ENCODE measurements at regions not wholly inside any gene's neighbourhood (a gene's known extent, or its start where the extent isn't known, plus 50 kb on each side); places are given as distances from the start of the nearest gene placed in this dataset.
"Not testable (repeated sequence)": the region's sequence is repeated elsewhere in the genome, so short reads cannot be mapped to it uniquely, and the experiment has no call there.

- no peak for FAIRE-seq
These were observed 584.0 kb upstream of the ZNF385D start for GRCh38 chr3:22334996-22335395.

- no peak for FAIRE-seq
These were observed 598.3 kb upstream of the ZNF385D start for GRCh38 chr3:22349215-22349851.

DNA sequence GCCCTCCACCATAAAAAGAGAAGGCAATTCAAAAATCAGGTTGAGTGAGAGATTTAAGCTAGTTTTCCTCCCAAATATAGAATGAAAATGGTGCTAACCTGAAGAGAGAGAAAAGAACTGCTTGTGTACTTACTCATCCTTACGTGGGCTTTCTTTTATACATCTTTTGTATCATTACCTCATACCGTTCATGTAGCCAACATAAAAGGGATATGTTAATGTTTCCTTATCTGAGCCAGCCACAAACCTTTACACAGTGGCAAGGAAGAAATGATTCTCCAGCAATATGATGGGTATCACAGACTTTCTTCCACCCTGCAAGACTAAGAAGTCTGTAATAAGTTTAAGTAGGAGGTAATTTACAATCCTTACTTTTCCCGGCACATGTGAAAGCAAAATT, 600.8 kb upstream of the ZNF385D start:
- no peak for FAIRE-seq

DNA sequence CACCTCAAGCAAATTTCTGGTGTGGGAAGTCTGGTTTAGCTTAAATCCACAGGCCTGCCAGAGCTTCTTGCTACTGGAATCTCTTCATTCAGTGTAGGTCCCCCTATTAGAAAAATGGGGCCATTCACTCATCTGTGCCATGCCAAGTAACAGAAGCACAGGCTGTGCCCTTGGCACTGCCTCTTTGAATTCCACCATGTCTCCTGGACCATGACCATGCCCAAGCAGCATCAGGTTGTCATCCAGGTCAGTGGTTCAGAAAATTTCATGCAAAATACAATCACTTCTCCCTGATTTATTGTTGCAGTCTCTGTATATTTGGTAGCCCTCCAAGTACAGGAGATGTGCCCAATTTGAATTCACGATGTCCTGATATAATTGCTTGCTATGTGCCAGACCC, 602.1 kb upstream of the ZNF385D start:
- no peak for FAIRE-seq

GRCh38 chr3:22358334-22358733, 607.3 kb upstream of the ZNF385D start:
- FAIRE-seq = no peak

DNA sequence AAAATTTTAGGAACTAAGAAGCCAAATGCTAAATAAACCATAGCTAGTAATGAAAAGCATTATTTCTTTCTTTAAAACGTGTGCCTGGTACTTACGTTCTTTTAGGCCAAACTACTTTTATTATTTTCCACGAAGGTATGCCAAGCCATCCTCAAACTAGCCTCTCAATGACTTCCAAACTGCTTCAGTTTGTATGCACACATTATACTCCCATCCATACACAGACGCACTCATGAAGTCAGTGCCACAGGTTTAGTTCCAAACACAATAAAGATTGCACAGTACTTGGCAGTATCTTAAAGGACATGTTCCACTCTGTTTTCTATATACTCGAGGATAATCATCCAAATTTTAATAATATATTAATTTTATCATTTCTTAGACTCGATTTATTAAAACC, 609.2 kb upstream of the ZNF385D start:
- no peak for FAIRE-seq

GRCh38 chr3:22360970-22361369, 610.0 kb upstream of the ZNF385D start:
- FAIRE-seq = no peak

DNA sequence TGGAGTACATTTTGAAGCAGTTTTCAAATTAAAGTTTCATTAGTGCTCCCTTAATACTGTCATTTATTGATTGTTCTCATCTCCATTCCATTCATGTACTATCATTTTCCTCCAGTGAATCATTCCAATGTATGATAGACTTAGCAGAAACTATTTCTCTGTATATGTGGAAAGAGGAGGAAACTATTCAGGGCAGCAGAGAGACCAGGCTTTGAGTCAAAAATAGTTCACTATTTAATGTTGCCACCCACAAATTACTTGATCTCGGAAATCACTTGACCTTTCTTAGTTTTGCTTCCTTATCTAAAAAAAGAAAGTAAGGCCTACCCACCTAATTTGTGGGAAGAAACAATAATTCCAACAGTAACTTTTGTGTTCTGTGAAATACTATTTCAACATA, 610.5 kb upstream of the ZNF385D start:
- FAIRE-seq = no peak

DNA sequence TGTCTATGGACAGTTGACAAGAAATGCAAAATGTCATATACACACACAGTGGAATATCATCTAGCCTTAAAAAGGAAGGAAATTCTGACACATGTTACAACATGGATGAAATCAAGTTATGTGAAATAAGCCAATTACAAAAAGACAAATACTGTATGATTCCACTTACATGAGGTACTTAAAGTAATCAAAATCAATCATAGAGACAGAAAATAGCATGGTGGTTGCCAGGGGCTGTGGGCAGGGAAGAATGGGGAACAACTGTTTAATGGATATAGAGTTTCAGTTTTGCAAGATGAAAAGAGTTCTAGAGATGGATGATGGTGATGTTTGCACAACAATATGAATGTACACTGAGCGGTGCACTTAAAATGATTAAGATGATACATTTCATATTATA, 613.8 kb upstream of the ZNF385D start:
- FAIRE-seq = no peak

GRCh38 chr3:22366781-22367180, 615.8 kb upstream of the ZNF385D start:
- FAIRE-seq = no peak

- no peak for FAIRE-seq
These were observed 620.0 kb upstream of the ZNF385D start for GRCh38 chr3:22371036-22371435.

DNA sequence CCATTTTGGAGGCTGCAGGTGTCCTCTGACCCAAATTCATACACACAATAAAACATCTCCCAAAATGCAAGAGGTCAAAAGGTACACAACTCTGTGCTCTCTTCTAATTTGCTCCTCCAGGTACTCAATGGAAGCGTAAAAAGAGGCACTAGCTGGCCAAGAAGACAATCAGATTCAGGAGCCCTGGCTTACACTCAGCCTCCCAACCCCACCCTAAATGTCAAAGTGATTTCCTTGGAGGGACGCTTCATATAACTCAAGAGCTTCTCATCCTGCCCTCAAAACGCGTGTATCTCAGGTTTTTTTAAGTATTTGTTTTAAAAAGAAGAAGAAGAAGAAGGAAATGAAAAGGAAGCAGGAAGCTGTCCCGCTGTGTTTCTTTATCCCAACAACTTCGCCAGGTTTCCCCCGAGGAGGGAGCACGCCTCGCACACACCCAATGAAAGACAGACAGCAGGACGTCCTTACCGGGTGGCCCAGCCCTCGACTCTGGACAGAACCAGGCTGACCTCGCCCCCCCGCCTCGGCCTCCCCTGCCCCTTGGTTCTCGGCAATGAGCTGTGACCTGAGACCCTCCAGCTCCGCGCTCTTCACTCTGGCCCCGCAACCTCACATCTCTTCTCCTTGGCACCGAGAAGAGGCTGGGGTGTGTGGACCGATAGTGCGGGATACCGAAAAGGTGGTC, 620.7 kb upstream of the ZNF385D start:
- no peak for FAIRE-seq

- FAIRE-seq = no peak
These were observed 621.5 kb upstream of the ZNF385D start for GRCh38 chr3:22372292-22373062.

DNA sequence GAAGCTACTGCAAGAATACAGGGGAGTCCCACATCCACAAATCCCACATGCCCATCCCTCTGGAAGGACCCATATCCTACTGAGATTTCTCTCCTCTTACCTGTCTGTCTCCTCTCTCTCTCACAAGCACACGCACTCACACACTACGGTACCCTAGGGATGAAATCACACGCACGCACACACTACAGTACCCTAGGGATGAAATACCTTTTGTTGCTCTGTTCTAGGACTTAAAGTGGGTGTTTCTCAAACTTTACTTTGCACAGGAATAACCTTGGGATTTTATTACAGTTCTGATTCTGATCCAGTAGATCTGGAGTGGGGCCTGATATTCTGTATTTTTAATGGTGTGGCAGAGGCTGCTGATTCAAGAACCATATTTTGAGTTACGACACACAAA, 622.2 kb upstream of the ZNF385D start:
- no peak for FAIRE-seq

GRCh38 chr3:22373827-22374226, 622.8 kb upstream of the ZNF385D start:
- FAIRE-seq = no peak

DNA sequence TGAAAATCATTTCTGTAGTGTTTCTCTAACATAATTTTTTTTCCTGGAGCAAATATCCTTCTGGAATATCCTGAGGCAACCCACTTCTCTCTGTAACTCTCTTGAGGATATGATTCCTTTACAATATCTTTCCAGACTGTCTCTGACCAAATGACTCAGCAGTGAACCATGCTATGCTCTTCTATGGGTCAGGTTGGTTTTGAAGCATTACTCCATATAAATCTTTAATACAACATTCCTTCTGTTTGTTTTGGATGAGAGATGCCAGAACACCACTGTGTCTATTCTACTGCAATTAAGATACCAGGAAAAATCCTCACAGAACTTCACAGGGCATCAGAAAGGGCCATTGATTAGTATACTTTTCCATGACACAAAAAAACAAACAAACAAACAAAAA, 626.4 kb upstream of the ZNF385D start:
- FAIRE-seq = no peak

DNA sequence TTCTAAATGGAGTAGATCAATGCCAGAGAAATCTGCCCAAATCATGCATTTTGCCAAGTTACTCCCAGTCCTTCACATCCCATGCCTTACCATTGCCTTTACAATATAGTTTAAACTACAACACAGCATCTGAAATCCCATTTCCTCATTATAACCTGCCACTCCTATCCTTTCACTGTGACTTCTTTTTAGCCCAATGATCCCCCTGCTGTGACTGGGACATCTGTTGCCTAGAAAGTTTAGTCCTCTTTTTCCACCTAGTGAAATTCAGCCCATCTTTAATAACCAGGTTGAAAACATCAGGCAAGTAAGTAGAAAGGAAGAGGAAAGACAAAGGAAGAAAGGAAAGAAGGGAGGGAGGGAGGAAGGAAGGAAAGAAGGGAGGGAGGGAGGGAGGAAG, 627.9 kb upstream of the ZNF385D start:
- no peak for FAIRE-seq

- no peak for FAIRE-seq
These were observed 629.2 kb upstream of the ZNF385D start for GRCh38 chr3:22380253-22380652.

DNA sequence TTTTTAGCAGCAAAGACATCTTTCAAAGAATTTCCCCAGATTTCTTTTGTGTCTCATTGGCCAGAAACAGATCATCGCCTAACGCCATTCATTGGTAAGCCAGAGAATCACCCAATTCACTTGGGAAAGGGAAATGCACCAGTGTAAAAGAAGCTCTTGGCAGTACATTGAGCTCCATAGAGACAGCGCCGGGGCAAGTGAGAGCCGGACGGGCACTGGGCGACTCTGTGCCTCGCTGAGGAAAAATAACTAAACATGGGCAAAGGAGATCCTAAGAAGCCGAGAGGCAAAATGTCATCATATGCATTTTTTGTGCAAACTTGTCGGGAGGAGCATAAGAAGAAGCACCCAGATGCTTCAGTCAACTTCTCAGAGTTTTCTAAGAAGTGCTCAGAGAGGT, 630.6 kb upstream of the ZNF385D start:
- FAIRE-seq = not testable (repeated sequence)

DNA sequence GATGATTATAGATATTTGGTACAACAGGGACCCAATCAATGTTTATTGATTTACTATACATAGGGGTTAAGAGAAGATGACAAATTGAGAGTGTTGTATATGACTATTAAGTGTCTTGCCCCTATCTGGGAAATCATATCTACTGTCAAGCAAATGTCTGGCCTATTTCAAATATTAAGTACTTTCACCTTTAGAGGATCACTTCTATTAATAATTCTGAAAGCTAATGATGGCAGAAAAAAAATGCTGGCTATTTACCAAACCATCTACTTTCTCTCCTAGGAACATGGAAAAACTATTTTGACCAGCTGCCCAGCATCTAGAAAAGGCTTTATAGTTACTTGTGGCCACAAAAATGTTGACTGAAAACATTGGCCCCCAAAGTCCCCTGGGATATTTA, 632.3 kb upstream of the ZNF385D start:
- FAIRE-seq = no peak

DNA sequence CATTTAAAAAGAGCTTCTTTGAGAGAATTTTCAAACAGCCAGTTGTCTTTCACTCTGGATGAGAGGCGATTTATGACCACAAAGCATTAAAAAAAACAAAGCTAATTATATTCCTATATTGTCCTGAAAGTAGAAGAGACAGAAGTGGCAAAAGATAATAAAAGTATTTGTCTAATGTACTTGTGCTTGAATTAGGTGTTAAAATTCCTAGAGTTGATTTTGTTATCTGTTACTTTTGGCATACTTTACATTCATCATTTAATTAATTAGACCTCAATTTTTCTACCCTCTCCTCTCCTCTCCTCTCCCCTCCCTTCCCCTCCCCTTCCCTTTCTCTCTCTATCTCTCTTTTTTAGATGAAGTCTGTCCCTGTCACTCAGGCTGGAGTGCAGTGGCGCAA, 635.1 kb upstream of the ZNF385D start:
- no peak for FAIRE-seq

DNA sequence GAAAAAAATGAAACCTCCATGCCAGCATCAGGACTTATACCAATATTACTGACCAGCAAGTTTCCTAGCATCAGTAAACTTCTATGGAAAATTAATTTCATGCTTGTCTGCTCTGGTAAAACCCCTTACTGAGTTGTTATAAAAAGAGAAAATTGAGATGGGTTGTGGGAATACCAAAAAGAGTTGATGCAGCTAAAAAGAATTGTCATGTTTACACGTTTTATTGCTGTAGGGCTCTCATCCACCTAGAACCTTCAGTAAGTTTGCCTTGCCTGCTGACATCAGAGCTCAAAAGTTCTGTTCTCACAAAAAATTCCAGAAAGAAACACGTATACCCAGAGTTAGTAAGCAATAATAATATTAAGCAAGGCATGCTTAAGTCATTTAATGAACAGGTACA, 641.3 kb upstream of the ZNF385D start:
- no peak for FAIRE-seq

DNA sequence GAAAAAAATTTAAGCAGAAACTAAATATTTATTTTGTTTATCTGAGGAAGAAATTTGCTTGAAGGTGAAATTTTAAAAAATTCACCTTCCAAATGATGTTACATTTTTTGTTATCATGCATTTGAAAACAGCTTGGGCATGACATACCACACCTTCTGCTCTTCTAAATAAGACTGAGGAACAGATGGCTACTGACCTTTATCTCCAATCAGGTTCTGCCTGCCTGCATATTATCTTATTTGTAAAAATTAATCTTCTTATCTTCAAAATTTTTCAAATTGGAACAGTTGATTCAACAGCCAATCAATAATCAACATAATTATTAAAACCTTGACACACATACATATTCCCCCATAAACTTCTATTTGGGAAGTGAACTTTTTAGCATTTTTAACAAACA, 641.8 kb upstream of the ZNF385D start:
- no peak for FAIRE-seq

DNA sequence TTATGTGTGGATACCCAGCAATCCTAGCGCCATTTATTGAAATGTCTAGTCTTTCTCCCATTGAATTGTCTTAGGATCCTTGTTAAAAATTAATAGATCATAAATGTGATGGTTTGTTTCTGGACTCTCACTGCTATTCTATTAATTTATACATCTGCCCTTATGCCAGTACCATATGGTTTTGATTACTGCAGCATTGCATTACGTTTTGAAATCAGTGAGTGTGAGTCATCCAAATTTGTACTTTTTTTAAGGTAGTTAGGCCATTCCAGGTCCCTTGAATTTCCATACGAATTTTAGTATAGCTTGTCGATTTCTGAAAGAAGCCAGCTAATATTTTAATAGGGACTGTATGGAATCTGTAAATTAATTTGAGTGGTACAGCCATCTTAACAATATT, 648.6 kb upstream of the ZNF385D start:
- FAIRE-seq = no peak
